ENCODE measurements at regions not wholly inside any gene's neighbourhood (a gene's known extent, or its start where the extent isn't known, plus 50 kb on each side); places are given as distances from the start of the nearest gene placed in this dataset.
A peak's percentile ranks its signal among the peaks of the same experiment; 100 is the strongest.

DNA sequence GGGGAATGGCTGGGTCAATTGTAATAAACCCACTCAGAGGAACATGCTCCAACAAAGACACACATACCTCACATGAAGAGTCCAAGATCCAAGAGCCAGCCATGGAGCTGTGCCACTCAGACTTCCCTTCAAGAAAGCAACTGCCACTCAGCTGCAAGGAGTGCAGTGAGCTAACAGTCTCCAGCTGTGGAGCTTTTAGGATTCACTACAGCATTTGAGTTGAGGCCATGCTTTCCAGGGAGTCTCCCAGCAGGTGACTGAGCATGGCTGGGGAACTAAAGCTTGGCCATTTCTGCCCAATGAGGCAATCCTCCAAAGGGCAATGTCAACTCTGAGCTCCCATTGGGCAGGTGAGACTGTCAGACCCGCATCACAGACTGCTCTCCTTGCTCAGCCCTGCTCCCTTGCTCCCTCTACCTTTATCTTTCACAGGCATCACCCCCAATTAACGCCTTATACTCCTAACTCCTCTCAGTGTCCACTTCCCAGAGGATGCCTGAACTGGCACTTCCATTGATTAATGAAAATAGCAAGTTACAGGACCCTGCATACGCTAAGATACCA is 165.3 kb upstream of the CTNNB1 start:
- WGBS, result 88% methylated on average over 3 of the region's 3 CpGs
- no peaks in the 10 kb centered on the region for H3K9me3 ChIP-seq
- H3K36me3 ChIP-seq, result no peaks in the 10 kb centered on the region
- peak; percentile 42 for DNase-seq (ENCODE audit: extremely low spot score)
- no peak for TF ChIP-seq POLR2AphosphoS5 (IDR thresholded peaks at IDR 0.05)
- TF ChIP-seq, protein P1, sequence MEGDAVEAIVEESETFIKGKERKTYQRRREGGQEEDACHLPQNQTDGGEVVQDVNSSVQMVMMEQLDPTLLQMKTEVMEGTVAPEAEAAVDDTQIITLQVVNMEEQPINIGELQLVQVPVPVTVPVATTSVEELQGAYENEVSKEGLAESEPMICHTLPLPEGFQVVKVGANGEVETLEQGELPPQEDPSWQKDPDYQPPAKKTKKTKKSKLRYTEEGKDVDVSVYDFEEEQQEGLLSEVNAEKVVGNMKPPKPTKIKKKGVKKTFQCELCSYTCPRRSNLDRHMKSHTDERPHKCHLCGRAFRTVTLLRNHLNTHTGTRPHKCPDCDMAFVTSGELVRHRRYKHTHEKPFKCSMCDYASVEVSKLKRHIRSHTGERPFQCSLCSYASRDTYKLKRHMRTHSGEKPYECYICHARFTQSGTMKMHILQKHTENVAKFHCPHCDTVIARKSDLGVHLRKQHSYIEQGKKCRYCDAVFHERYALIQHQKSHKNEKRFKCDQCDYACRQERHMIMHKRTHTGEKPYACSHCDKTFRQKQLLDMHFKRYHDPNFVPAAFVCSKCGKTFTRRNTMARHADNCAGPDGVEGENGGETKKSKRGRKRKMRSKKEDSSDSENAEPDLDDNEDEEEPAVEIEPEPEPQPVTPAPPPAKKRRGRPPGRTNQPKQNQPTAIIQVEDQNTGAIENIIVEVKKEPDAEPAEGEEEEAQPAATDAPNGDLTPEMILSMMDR (IDR thresholded peaks at IDR 0.05), result no peak
- TF ChIP-seq EP300 (IDR thresholded peaks at IDR 0.05), result no peak
- TF ChIP-seq POLR2A (IDR thresholded peaks at IDR 0.05; ENCODE audit: low read depth), result no peak
- peaks cover 0 to 13% (median 7%) of the 10 kb centered on the region in 4 donors for H3K4me1 ChIP-seq
- H3K27me3 ChIP-seq, result no peaks in the 10 kb centered on the region
- no peak overlapping the region for H3K4me3 ChIP-seq
- intact Hi-C loops (cut with DNase I), result no loop called here
- H3K27ac ChIP-seq (replicated peaks in 1 of 4), result no peak overlapping the region

DNA sequence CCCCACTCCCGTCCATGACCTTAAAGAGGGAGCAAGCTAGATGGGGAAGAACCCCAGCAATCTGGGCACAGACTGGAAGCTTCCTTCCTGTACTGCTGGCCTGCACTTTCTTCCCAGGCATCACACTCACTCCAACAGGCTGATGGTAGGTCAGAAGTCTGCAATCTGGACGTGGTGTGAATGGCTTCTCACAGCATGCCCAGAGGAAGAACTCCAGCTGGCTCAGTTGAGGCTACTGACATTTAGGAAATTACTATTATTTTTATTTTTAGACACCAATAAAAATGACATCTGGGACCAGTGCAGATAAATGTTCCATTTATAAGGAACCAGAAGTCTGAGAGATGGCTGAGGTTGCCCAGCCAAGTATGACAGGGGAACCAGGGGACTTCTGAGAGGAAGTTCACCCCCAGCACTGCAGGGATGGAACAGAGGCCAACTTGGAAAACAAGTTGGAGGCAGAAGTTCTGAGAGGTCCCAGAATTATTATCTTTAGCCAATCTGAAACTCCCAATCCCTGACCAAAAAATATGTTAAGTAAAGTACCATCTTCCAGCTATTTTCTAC is 163.8 kb upstream of the CTNNB1 start:
- DNase-seq (ENCODE audit: extremely low spot score), result peak; percentile 66
- intact Hi-C loops (cut with DNase I), result no loop called here
- Histone ChIP-seq H3K4me3 (no peak overlapping the region), H3K36me3 (no peaks in the 10 kb centered on the region), H3K9me3 (no peaks in the 10 kb centered on the region), H3K4me1 (peaks cover 0 to 13% (median 7%) of the 10 kb centered on the region in 4 donors), H3K27ac (replicated peaks in 1 of 4) (no peak overlapping the region), H3K27me3 (no peaks in the 10 kb centered on the region)
- TF ChIP-seq POLR2AphosphoS5 (IDR thresholded peaks at IDR 0.05) (no peak), EP300 (IDR thresholded peaks at IDR 0.05) (no peak), POLR2A (IDR thresholded peaks at IDR 0.05; ENCODE audit: low read depth) (no peak)
- TF ChIP-seq, protein P1 (IDR thresholded peaks at IDR 0.05), result no peak
- WGBS, result 48% methylated on average over 2 of the region's 2 CpGs

DNA sequence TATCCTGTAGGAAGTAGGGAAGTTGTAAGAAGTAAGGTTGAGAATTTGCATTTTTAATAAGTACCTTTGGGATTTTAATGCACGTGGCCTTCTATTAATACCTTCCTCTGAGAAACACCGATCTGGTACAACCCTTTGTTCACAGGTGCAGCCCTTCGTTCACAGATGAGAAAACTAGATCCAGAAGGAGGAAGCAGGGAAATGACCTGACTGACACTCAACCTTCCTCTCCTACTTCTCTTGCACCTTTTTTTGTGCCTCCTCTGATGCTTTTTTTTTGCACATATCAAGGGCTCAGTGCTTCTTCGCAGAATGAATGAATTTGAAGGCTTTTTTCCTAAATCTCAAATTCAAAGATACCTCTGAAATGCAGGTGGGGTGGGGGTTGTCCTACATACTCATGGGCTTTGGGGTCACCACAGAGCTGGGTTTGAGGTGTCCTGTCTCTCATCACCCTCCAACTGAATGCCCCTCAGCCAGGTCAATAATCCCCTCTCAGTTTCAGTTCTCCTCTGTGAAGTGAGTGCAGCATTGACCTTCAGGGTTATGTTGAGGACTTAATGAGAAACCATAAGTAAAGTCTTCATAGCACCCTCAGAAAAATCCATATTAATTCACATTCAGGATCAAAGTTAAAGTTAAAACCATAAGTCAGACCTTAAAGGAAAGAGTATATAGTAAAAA is 161.5 kb upstream of the CTNNB1 start:
- Histone ChIP-seq H3K4me3 (no peak overlapping the region), H3K27ac (replicated peaks in 1 of 4) (no peak overlapping the region), H3K36me3 (no peaks in the 10 kb centered on the region), H3K9me3 (no peaks in the 10 kb centered on the region), H3K27me3 (no peaks in the 10 kb centered on the region), H3K4me1 (peaks cover 0 to 13% (median 7%) of the 10 kb centered on the region in 4 donors)
- WGBS, result 90% methylated on average over 4 of the region's 4 CpGs
- DNase-seq (ENCODE audit: extremely low spot score), result peak; percentile 70
- TF ChIP-seq EP300 (IDR thresholded peaks at IDR 0.05) (no peak), POLR2A (IDR thresholded peaks at IDR 0.05; ENCODE audit: low read depth) (no peak), POLR2AphosphoS5 (IDR thresholded peaks at IDR 0.05) (no peak)
- TF ChIP-seq, protein P1 (IDR thresholded peaks at IDR 0.05), result no peak
- intact Hi-C loops (cut with DNase I), result no loop called here

DNA sequence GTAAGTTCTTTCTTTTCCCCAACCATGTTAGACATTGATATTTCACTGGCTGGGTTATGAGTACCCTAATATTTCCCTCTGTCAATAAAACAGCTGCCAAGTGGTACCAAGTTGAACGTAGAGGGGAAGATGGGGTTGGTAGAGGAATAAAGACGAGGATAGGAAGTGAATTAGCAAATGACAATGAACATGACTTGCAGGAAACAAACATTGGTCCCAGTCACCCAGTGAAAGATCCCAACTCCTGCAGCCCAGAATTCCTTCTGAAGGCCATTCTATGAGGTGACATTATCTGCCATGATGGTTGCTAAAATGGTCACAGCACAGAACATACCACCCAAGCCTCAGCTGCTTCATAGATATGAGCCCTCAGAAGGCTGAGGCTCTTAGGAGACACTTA is 159.0 kb upstream of the CTNNB1 start:
- DNase-seq (ENCODE audit: extremely low spot score), result peak; percentile 66
- H3K27ac ChIP-seq (replicated peaks in 1 of 4), result no peak overlapping the region
- no peaks in the 10 kb centered on the region for H3K27me3 ChIP-seq
- 82% methylated on average over 2 of the region's 2 CpGs for WGBS
- H3K4me1 ChIP-seq, result peaks cover 0 to 7% (median 3%) of the 10 kb centered on the region in 4 donors
- no peak overlapping the region for H3K4me3 ChIP-seq
- no peaks in the 10 kb centered on the region for H3K36me3 ChIP-seq
- no peak for TF ChIP-seq POLR2AphosphoS5 (IDR thresholded peaks at IDR 0.05)
- TF ChIP-seq, protein P1 (IDR thresholded peaks at IDR 0.05), result no peak
- TF ChIP-seq EP300 (IDR thresholded peaks at IDR 0.05), result no peak
- TF ChIP-seq POLR2A (IDR thresholded peaks at IDR 0.05; ENCODE audit: low read depth), result no peak
- intact Hi-C loops (cut with DNase I), result no loop called here
- no peaks in the 10 kb centered on the region for H3K9me3 ChIP-seq
